Kidney capillary endothelial cell (primary cell): ENCODE measurements at regions not wholly inside any gene's neighbourhood (a gene's known extent, or its start where the extent isn't known, plus 50 kb on each side); places are given as distances from the start of the nearest gene placed in this dataset.
A peak's percentile ranks its signal among the peaks of the same experiment; 100 is the strongest.
"Not testable (repeated sequence)": the region's sequence is repeated elsewhere in the genome, so short reads cannot be mapped to it uniquely, and the experiment has no call there.

Experiments used
- DNase-seq: peaks from one replicate; pipeline ENCODE4 v3.0.0-alpha.2; 2018; ENCODE audit warnings: low spot score

DNA sequence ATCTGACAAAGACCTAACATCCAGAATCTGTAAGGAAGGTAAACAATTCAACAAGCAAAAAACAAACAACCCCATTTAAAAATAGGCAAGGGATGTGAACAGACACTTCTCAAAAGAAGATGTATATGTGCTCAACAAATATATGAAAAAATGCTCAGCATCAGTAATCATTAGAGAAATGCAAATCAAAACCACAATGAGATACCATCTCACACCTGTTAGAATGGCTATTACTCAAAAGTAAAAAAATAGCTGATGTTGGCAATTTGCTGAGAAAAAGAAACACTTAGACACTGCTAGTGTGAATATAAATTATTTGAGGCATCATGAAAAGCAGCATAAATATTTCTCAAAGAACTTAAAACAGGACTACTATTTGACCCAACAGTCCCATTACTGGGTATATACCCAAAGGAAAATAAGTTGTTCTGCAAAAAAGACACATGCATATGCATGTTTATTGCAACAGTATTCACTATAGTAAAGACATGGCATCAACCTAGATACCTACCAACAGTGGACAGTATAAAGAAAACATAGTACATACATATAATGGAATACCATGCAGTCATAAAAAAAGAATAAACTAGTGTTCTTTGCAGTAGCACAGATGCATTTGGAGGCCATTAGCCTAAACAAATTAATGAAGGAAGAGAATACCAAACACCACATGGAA, 980.1 kb downstream of the KCNMA1 start:
- no peak for DNase-seq

DNA sequence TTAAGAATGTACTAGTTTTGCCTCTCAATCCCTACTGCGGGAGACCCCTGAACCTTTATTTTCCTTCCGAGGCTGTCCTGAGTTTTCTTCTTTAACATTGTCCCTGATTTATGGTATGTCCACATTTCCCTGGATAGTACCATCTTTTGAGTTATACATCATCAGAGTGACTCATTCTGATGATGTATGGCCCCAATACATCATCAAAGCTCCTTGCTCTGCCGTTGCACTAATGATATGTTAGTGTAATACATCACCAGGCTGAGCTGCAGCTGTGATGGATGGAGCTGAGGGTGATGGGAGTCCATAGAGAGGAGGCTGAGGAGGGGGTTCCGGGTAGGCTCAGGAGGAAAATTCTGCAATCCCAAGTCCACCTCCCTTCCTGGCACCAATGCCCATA, 986.5 kb downstream of the KCNMA1 start:
- DNase-seq = no peak

DNA sequence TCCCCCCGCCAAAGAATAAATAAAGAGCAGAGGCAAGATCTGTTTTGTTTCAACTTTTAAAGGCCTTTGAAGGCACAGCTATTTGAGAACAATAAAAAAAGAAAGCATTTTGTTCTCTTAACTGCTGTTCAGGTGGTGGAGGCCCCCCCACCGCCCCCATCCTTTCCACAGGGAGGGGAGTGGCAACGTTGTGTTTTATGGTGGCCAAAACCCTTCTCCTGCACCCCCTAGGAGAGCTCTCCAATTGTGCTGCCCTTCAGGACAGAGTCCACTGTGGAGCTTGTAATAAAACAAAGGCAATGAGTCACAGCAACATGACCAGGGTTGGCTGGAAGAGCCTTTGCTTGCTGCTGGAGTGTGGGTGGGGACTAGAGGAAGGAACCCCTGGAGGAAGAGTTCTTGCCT, 987.9 kb downstream of the KCNMA1 start:
- peak; percentile 4 for DNase-seq

DNA sequence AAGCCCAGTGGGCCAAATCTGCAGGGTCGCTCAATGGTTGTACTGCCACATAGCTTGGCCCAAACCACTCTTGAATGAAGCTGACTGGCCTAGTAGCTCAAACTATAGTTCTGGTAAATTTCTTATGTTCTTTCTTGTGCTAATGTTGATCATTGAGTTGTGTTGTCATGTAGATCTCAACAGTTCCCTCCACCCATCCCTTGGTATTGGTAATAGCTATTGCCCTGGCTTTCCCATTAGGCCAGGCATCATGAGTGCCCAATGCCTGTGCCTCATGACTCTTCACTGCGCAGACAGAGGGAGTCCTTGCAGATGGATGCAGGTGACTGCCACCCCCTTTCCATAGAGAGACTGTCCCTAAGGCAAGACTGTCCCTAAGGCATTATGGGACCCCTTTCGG, 988.4 kb downstream of the KCNMA1 start:
- no peak for DNase-seq

DNA sequence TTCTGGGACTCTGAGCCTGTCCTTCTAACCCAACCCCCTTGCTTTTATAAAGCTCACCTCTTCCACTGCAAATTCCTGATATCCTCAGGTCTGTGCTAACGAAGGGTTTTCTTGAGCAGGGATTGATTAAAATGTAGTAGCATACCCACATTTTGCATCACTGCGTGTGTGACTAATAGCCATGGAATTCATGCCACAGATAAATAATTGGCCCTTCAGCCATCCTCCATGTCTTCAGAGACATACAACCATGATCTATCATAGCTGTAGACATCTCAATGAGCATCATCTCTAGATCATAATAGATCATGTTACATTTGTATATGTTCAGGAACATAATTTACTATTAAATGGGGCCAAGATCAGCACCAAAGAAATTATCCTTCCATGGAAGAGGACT, 990.3 kb downstream of the KCNMA1 start:
- DNase-seq = no peak

DNA sequence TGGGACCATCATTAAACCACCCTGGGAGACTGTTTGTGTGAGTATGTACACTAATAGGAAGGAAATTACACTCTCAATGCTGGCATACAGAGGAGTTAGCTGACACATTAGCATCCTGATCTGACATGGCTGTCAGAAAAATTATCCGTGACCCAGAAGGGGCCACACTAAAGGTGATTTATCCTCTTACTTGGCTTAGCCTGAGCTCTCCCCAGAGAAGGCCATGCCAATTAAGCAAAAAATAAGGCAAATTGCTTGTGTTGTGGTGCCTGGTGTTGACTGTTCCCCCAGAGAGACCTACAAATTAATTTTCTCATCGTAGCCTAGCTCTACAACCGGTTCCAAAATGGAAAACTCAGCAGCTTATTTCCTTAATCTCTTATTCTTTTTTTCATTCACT, 992.3 kb downstream of the KCNMA1 start:
- DNase-seq = no peak

DNA sequence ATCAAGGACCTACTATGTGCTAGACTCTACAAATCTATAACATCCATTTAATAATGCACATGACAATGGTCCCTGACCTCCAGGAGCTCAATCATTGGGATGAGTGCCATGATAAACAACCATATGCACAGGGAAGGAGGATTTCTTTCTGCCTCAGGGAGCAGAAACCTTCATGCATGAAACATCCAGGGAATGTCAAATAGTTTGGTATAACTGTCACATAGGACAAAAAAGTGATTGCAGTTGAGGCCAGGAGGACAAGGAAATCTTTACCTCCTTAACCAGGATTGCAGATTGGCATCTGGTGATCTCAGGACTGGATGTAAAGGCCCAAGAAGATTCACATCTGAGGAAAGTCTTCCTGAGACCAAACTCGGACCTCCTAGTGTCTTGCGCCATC, 993.1 kb downstream of the KCNMA1 start:
- DNase-seq = no peak

DNA sequence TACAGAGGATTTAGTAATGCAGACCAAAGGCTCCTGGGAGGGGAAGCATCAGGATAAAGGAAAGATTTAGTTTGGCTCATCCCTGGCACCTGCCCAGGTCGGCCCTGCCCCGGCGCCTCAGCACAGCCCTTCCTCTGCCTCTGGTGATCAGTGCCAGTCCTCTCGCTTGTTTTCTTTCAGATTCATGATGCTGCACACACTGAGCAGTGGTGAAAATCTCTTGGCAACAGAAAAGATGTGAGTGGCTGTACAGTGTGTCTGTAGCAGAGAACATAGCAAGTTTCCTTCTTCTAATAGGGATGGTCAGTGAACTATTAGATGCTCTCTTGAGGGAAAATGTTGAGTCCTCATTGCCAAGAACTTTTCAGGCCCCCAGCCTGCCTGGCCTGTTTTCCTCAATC, 994.1 kb downstream of the KCNMA1 start:
- no peak for DNase-seq

DNA sequence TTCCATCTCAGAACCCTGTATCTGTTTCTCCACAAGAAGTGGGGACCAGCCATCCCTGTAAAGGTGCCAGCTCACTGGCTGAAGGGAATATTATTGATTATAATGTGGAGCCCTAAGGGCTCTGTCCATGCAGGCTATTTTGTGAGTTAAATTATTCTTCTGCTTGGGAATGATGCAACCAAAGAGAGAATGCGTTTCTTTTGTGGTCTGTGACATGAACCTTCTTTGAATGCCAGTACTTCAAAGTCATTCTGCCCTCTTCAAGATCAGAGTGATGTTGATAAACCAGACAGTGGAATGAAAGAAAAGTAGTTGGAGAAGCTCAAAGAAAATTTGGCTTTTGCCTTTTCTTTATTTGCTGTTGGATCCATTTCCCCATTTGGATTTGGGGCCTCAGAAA, 995.2 kb downstream of the KCNMA1 start:
- no peak for DNase-seq

DNA sequence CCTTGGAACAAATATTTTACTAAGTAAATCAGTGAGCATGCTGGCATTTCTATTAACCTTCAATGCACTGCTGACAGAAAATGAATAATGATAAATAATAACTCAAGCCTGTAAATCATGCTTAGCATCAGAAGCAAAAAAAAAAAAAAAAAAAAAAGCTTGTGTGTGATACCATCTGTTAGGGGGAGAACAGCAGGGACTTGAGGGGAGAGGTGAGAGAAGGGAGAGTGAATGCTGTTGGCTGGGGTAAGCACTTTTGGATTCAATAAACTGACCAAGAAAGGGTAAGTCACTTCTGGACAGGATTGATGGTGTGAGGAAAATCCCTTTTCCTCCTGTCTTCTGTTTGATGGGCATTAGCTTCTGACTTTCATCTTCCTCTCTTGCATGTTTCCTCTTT, 996.4 kb downstream of the KCNMA1 start:
- DNase-seq = no peak

DNA sequence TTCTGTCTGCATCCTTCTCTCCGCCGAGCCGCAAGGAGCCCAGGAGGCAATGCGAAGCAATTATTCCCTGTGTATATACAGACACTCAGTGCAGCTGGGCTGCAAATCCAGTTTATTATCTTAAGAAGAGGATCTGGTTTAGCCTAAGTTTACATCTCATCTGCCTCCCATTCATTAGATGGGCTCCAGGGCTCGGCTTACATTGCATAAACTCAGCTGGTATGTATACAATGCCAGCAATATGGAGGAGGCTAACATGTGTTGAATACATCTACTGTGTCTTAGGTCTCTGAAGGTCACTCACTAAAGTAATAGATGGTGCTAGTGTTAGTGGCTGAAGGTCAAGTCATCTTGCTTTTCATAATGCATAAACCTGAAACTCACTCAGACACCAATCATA, 996.8 kb downstream of the KCNMA1 start:
- DNase-seq = no peak

DNA sequence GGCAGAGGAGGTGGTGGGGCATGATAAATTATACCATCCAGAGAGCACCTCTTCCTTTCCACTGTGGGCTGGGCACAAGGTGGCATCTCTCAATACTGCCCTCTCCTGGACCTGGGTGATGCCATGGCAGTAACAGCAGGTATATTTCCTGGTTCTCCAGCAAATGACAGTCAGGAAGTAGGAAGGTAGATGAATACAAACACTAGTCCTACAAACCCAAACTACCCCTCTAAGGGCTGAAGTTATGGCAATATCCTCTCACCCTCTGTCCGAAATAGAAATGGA, 1004.9 kb downstream of the KCNMA1 start:
- no peak for DNase-seq

DNA sequence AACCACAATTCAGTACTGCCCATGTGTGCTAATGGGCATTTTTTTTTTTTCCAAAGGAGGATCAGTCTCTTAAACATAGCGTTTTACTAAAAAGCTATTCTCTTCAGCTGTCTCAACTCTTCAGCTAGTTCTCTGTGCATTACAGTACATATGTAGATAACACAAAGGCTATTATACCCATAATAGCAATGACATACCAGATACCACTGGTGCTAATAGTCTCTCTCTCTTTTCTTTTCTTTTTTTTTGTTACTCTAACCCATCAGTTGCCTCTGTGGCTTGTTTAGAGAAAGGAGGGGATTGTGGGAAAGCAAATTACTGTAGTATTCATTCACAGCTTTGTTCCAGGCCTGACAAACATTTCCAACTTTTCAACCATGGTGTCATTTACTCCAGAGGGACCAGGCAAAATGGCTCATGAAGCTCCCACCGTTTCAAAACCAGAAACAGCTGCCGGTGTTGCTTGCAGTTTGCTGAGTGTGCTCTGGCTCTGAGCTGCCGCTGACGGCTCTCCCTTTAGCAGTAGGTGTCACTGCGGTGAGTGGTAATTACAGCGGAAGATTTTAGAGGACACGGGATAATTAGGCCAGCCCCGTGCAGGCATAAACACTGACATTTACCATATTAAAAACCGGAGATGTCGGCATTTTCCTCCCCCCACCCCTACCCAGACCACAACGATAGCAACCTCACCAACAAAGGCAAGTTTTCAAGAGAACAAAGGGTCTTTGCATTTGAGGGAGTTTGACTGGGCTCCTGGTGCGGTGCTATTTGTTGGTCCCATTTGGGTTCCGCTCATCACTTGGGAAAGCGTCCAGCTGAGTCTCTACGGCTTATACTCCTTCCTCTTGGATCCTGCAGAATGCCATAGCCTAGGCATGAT, 1005.5 kb downstream of the KCNMA1 start:
- DNase-seq = no peak

DNA sequence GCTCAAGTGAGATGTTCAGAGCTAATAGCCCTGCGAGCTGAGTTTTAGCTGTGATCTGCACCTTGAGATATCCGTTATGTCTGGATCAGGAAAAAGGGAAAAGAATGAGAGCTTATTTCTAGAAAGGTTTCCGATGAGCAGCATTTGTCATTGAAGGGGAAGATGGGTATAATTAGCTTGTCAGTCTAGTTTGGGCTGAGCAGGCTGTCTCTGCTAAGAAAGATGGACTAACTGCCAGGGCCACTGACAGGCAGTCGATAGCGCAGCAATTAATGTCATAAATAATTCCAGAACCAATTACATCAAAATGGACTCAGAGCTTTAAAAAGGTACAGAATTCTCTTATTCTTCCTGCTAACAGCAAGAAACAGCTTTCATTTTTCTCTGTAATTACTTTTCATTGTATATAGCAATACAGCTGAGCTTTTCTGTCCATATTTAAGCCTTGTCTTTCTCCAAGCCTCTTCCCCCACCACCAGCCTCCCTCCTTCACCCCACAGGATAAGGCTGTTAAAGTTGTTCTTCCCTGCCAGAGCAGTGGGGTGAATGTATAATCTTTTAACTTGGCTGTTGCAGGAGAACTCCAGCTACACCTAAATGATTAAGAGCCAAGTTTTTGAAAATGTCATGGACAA, 1006.5 kb downstream of the KCNMA1 start:
- no peak for DNase-seq

DNA sequence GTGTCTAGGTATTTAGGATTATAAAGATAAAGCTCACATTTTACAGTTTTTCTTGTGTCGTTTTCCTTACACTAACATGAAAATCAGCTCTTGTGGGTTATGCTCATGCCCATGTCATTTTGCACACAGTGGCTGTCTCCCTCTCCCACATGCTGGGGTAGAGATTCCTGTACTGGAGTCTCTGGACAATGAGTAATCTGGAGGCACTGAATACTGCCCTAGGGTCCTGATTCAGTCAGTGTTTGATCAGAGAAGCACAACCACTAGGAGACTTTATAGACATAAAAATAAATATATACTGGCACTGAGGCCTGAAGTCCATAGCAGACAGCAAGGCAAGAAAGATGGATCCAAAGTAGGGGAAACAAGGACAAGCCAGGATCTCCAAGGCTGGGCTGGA, 1008.8 kb downstream of the KCNMA1 start:
- no peak for DNase-seq

DNA sequence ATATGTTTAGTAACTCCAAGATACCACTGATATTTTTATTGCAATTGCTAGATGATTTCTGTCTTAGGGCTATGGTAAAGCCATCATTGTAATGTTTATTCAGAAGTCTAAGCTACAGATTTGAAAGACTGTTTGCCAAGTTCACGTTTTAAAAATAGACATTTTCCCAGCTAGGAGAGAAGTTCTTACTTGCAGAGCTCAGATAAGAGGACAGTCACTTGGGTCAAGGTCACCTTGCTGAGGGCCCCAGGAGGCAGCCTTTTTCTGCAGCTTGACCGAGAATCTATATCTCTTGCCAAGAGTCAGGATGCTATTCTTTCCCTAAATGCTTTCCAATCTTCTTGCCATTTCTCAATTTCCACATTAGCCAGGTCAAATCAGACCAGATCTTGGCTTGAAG, 1011.2 kb downstream of the KCNMA1 start:
- no peak for DNase-seq

DNA sequence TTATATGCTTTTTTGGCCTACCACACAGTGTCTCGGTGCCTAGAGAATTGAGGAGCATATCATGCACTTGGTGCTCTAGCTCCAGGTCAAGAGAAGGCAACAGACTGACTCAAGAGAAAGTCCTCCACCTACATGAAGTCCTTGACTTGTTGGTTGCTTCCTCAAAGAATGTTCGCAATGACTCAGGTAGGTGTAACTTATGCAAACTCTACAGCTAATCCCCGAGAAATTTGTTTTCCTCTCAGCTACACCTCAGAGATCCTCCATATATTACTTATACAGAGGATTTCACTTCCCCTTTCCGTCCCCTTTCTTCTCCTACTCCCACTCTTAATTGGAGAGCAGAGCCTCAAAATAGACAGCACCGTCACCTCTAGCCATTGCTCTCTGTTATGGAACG, 1013.1 kb downstream of the KCNMA1 start:
- DNase-seq = no peak

DNA sequence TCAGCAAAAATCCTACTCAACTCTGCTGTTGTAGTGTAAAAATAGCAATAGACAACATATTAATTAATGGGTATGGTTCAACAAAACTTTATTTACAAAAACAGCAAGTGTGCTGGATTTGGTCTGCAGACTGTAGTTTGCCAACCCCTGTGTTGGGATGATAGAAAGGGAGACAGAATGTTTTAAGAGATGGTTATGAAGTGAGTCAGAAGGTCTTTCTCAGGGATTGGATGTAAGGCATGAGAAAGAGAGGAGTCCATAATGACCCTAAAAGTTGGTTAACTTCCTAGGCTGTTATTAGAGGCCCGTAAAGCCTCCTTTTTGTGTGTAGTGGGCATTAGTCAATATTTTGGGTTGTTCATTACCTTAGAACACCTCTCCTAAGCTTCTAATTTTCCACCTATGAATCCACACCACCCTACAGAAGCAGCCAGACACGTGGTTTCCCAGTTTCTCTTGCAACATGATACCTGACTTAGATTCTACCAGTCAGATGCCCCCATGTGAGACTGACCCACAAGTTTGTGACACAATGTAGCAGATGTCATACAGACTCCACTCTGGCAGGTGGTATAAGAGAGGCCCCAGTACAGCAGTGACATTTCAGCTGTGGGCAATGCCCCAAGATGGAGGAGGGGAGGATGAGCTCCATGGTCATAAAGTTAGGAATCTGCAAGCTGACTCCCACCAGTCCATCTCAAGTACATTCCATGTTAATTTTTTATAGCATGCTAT, 1015.6 kb downstream of the KCNMA1 start:
- DNase-seq = no peak

DNA sequence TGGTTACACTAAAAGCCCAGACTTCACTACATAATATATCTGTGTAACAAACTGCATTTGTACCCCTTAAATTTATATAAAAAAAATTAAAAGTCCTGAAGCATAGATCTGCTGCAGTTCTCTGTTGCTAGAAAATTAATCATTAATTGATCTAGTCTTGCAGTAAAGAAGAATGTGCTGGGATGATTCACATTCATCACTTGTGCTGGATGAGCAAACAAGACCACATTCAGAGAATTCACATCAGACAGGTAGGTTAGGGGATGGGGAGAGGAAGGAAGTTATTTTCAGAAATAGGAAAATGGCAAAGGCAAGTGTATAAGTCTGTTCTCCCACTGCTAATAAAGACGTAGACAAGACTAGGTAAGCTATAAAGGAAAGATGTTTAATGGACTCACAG, 1019.0 kb downstream of the KCNMA1 start:
- DNase-seq = no peak

DNA sequence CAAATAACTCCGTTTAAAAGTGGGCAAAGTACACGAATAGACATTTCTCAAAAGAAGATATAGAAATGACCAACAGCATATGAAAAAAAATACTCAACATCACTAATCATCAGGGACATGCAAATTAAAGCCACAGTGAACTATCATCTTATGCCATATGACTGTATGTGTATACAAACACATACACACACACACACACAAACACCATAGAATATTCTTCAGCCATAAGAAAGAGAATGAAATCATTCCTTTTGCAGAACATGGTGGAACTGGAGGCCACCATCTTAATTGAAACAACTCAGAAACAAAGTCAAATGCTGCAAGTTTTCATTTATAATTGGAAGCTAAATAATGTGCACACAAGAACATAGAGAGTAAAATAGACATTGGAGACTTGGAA, 1019.4 kb downstream of the KCNMA1 start:
- no peak for DNase-seq

DNA sequence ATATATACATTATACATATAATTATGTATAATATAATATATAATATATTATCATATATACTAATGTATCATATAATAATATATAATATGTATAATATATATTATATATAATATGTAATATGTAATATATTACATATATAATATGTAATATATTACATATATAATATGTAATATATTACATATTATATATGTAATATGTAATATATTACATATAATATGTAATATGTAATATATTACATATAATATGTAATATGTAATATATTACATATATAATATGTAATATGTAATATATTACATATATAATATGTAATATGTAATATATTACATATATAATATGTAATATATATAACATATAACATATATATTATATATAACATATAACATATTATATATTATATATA, 1020.9 kb downstream of the KCNMA1 start:
- not testable (repeated sequence) for DNase-seq

DNA sequence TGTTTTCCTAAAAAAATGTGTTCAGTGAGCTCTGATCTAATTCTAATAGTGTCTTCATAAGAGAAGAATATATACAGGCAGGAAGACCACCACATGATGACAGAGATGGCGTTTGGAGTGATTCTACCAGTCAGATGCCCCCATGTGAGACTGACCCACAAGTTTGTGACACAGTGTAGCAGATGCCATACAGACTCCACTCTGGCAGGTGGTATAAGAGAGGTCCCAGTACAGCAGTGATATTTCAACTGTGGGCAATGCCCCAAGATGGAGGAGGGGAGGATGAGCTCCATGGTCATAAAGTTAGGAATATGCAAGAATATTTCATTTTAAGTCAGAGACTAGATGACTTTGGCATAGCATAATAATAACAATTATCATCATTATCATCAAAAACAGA, 1022.6 kb downstream of the KCNMA1 start:
- DNase-seq = no peak
